GM12878 (cell line): ENCODE measurements at regions not wholly inside any gene's neighbourhood (a gene's known extent, or its start where the extent isn't known, plus 50 kb on each side); places are given as distances from the start of the nearest gene placed in this dataset.

Source experiments
- ATF7 ChIP-seq: fragments of 450-650 bp; IDR thresholded peaks from 2 replicates; pipeline ENCODE4 v1.6.1; 2016; ENCODE audit warnings: low read depth, mild to moderate bottlenecking
- HDAC6 ChIP-seq: fragments of 200-600 bp; sonication (generic); IDR thresholded peaks from one replicate; pipeline ENCODE4 v1.8.0; 2017; ENCODE audit warnings: antibody characterized with exemption; ENCODE audit not compliant: unreplicated experiment
- NFYA ChIP-seq: IDR thresholded peaks from 2 replicates; pipeline ENCODE4 v1.6.1; 2011; ENCODE audit warnings: low read depth, mild to moderate bottlenecking, low read length, improper control_type of control experiment, borderline replicate concordance
- NFYB ChIP-seq: IDR thresholded peaks from 2 replicates; pipeline ENCODE4 v1.6.1; 2011; ENCODE audit warnings: low read depth, mild to moderate bottlenecking, low read length, improper control_type of control experiment, moderate library complexity; ENCODE audit not compliant: insufficient read depth
- ZNF592 ChIP-seq: fragments of 450-650 bp; IDR thresholded peaks from 2 replicates; pipeline ENCODE4 v1.6.1; 2017; ENCODE audit warnings: mild to moderate bottlenecking, moderate library complexity
- TF ChIP-seq, protein P1 (sequence below), 3 experiments: IDR thresholded peaks in 2 of 3; conservative IDR thresholded peaks in 1 of 3; 2 replicates each; pipeline ENCODE4 v1.5.1; 2011; ENCODE audit warnings: low read depth in 3 of 3, low read length in 3 of 3, mild to moderate bottlenecking in 3 of 3, control low read depth in 2 of 3, moderate library complexity in 2 of 3, inconsistent platforms in 1 of 3, mixed read lengths in 1 of 3; ENCODE audit not compliant: control insufficient read depth in 2 of 3, insufficient read depth in 1 of 3; ENCODE audit errors: extremely low read depth in 1 of 3
- TF ChIP-seq, protein P2 (sequence below): fragments of 450-650 bp; conservative IDR thresholded peaks from 2 replicates; pipeline ENCODE4 v1.6.1; 2017; ENCODE audit warnings: mild to moderate bottlenecking, moderate library complexity
- TF ChIP-seq, protein P3 (sequence below): fragments of 450-650 bp; IDR thresholded peaks from 2 replicates; pipeline ENCODE4 v1.6.1; 2017; ENCODE audit warnings: mild to moderate bottlenecking, low read depth, inconsistent platforms; ENCODE audit not compliant: poor library complexity, severe bottlenecking

GRCh38 chr2:237181844-237182243, 96.2 kb downstream of the COPS8 start (continued):
- TF ChIP-seq, protein P1, sequence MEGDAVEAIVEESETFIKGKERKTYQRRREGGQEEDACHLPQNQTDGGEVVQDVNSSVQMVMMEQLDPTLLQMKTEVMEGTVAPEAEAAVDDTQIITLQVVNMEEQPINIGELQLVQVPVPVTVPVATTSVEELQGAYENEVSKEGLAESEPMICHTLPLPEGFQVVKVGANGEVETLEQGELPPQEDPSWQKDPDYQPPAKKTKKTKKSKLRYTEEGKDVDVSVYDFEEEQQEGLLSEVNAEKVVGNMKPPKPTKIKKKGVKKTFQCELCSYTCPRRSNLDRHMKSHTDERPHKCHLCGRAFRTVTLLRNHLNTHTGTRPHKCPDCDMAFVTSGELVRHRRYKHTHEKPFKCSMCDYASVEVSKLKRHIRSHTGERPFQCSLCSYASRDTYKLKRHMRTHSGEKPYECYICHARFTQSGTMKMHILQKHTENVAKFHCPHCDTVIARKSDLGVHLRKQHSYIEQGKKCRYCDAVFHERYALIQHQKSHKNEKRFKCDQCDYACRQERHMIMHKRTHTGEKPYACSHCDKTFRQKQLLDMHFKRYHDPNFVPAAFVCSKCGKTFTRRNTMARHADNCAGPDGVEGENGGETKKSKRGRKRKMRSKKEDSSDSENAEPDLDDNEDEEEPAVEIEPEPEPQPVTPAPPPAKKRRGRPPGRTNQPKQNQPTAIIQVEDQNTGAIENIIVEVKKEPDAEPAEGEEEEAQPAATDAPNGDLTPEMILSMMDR (IDR thresholded peaks at IDR 0.05 in 2 of 3, conservative IDR thresholded peaks at IDR 0.05 in 1 of 3; ENCODE audit: control insufficient read depth in 2 of 3, extremely low read depth in 1 of 3, insufficient read depth in 1 of 3, low read depth in 3 of 3, low read length in 3 of 3), result no peak
- TF ChIP-seq HDAC6, result no peak
- TF ChIP-seq, protein P2, sequence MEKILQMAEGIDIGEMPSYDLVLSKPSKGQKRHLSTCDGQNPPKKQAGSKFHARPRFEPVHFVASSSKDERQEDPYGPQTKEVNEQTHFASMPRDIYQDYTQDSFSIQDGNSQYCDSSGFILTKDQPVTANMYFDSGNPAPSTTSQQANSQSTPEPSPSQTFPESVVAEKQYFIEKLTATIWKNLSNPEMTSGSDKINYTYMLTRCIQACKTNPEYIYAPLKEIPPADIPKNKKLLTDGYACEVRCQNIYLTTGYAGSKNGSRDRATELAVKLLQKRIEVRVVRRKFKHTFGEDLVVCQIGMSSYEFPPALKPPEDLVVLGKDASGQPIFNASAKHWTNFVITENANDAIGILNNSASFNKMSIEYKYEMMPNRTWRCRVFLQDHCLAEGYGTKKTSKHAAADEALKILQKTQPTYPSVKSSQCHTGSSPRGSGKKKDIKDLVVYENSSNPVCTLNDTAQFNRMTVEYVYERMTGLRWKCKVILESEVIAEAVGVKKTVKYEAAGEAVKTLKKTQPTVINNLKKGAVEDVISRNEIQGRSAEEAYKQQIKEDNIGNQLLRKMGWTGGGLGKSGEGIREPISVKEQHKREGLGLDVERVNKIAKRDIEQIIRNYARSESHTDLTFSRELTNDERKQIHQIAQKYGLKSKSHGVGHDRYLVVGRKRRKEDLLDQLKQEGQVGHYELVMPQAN, result no peak
- no peak for TF ChIP-seq ZNF592
- TF ChIP-seq NFYA, result no peak
- no peak for TF ChIP-seq NFYB
- no peak for TF ChIP-seq ATF7
- TF ChIP-seq, protein P3, sequence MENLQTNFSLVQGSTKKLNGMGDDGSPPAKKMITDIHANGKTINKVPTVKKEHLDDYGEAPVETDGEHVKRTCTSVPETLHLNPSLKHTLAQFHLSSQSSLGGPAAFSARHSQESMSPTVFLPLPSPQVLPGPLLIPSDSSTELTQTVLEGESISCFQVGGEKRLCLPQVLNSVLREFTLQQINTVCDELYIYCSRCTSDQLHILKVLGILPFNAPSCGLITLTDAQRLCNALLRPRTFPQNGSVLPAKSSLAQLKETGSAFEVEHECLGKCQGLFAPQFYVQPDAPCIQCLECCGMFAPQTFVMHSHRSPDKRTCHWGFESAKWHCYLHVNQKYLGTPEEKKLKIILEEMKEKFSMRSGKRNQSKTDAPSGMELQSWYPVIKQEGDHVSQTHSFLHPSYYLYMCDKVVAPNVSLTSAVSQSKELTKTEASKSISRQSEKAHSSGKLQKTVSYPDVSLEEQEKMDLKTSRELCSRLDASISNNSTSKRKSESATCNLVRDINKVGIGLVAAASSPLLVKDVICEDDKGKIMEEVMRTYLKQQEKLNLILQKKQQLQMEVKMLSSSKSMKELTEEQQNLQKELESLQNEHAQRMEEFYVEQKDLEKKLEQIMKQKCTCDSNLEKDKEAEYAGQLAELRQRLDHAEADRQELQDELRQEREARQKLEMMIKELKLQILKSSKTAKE, result no peak
